ENCODE measurements at regions not wholly inside any gene's neighbourhood (a gene's known extent, or its start where the extent isn't known, plus 50 kb on each side); places are given as distances from the start of the nearest gene placed in this dataset.

GRCh38 chr6:227074-227782, 65.1 kb upstream of the DUSP22 start:
- DNase-seq = no peak

- DNase-seq = no peak
Observed at GRCh38 chr6:227812-228338, 64.4 kb upstream of the DUSP22 start.

- no peak for DNase-seq
Observed at GRCh38 chr6:228881-229651, 63.2 kb upstream of the DUSP22 start.

- DNase-seq = no peak
Observed at GRCh38 chr6:231779-232178, 60.5 kb upstream of the DUSP22 start.

- DNase-seq = no peak
Observed at GRCh38 chr6:232982-233640, 59.2 kb upstream of the DUSP22 start.

- DNase-seq = no peak
Observed at GRCh38 chr6:234706-235372, 57.4 kb upstream of the DUSP22 start.

- DNase-seq = peak in 1 of 2 experiments; percentile 14
Observed at GRCh38 chr6:235763-236360, 56.4 kb upstream of the DUSP22 start.

- no peak for DNase-seq
Observed at GRCh38 chr6:236519-236918, 55.8 kb upstream of the DUSP22 start.

GRCh38 chr6:240151-240550, 52.1 kb upstream of the DUSP22 start:
- no peak for DNase-seq

- DNase-seq = no peak
Observed at GRCh38 chr6:241336-241865, 50.9 kb upstream of the DUSP22 start.
